ENCODE measurements at regions not wholly inside any gene's neighbourhood (a gene's known extent, or its start where the extent isn't known, plus 50 kb on each side); places are given as distances from the start of the nearest gene placed in this dataset.
"Not testable (repeated sequence)": the region's sequence is repeated elsewhere in the genome, so short reads cannot be mapped to it uniquely, and the experiment has no call there.

GRCh38 chr10:35986756-35987502, 344.8 kb upstream of the FZD8 start:
- Histone ChIP-seq H3K27me3 (no peaks in the 10 kb centered on the region), H3K4me1 (no peaks in the 10 kb centered on the region), H3K27ac (no peak overlapping the region), H3K9me3 (no peaks in the 10 kb centered on the region), H3K36me3 (ENCODE audit: low read depth, missing control alignments) (no peaks in the 10 kb centered on the region), H3K4me3 (no peak overlapping the region)
- no peak for DNase-seq
- no peak for TF ChIP-seq POLR2A (IDR thresholded peaks at IDR 0.05)
- TF ChIP-seq, protein P1, sequence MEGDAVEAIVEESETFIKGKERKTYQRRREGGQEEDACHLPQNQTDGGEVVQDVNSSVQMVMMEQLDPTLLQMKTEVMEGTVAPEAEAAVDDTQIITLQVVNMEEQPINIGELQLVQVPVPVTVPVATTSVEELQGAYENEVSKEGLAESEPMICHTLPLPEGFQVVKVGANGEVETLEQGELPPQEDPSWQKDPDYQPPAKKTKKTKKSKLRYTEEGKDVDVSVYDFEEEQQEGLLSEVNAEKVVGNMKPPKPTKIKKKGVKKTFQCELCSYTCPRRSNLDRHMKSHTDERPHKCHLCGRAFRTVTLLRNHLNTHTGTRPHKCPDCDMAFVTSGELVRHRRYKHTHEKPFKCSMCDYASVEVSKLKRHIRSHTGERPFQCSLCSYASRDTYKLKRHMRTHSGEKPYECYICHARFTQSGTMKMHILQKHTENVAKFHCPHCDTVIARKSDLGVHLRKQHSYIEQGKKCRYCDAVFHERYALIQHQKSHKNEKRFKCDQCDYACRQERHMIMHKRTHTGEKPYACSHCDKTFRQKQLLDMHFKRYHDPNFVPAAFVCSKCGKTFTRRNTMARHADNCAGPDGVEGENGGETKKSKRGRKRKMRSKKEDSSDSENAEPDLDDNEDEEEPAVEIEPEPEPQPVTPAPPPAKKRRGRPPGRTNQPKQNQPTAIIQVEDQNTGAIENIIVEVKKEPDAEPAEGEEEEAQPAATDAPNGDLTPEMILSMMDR (IDR thresholded peaks at IDR 0.05): no peak
- 65 to 72% methylated on average over 7 of the region's 7 CpGs for WGBS, 2 donors
- intact Hi-C loops (cut with DNase I; ENCODE audit: low total_unique reads): no loop called here

GRCh38 chr10:35979116-35979515, 337.0 kb upstream of the FZD8 start:
- WGBS, 2 donors: 35 to 55% methylated on average over 2 of the region's 2 CpGs
- DNase-seq: no peak
- H3K36me3 ChIP-seq (ENCODE audit: low read depth, missing control alignments): no peaks in the 10 kb centered on the region
- no peaks in the 10 kb centered on the region for H3K9me3 ChIP-seq
- H3K4me1 ChIP-seq: no peaks in the 10 kb centered on the region
- no peak overlapping the region for H3K4me3 ChIP-seq
- H3K27ac ChIP-seq: no peak overlapping the region
- TF ChIP-seq, protein P1 (IDR thresholded peaks at IDR 0.05): no peak
- no peak for TF ChIP-seq POLR2A (IDR thresholded peaks at IDR 0.05)
- intact Hi-C loops (cut with DNase I; ENCODE audit: low total_unique reads): no loop called here
- no peaks in the 10 kb centered on the region for H3K27me3 ChIP-seq

DNA sequence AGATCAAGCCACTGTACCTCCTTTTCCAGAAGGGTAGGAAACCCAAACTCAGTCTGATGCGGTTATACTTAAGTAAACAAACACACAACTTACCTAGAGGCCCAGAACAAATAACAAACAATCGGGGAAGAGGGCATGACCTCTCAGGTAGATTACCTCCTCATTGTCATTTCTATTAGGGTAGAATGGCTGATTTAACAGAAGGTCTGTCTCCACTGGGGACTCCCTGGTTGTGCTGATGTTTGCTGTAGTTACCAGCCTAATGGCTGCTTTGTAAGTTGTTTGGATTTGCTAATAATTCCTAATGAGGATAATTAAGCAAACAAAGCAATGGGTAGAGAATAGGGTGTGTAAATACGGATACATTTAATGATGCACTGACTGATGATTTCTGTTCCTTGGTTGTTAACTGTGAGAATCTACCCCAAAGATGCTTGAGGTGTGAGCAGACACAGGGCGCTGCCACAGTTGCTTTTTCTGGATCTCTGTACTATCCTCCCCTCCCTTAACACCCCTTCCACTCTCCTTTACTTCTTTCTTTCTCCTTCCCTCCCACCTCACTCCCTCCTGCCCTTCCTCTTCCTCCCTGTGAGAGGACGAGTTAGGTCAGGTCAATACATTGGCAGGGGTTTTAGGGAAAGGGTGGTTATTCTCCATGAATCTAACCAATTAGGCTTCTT, 332.0 kb upstream of the FZD8 start:
- DNase-seq; H3K27me3 ChIP-seq; intact Hi-C loops (cut with DNase I; ENCODE audit: low total_unique reads); H3K9me3 ChIP-seq; H3K36me3 ChIP-seq (ENCODE audit: low read depth, missing control alignments); H3K27ac ChIP-seq; H3K4me3 ChIP-seq; H3K4me1 ChIP-seq: not testable (repeated sequence)
- 88 to 94% methylated on average over 5 of the region's 5 CpGs for WGBS, 2 donors

DNA sequence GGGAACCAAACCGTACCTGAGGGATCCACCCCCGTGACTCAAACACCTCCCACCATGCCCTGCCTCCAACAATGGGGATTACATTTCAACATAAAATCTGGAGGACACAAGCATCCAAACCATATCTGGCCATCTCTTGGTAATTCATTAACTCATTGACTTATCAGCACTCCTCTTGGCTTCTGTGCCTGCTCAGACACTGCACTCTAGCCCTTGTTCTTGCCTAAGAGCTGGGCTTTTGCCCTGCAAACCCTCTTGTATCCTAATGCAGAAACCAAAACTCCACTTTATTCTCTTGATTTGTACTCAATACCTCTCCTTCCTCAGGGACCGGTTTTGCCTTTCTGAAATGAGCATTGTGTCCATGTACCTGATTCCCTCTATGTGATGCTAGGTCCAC, 330.2 kb upstream of the FZD8 start:
- 90 to 100% methylated on average over 3 of the region's 3 CpGs for WGBS, 2 donors
- no peaks in the 10 kb centered on the region for H3K27me3 ChIP-seq
- H3K9me3 ChIP-seq: no peaks in the 10 kb centered on the region
- no peak overlapping the region for H3K27ac ChIP-seq
- no peaks in the 10 kb centered on the region for H3K36me3 ChIP-seq (ENCODE audit: low read depth, missing control alignments)
- H3K4me3 ChIP-seq: no peak overlapping the region
- DNase-seq: no peak
- intact Hi-C loops (cut with DNase I; ENCODE audit: low total_unique reads): no loop called here
- no peaks in the 10 kb centered on the region for H3K4me1 ChIP-seq
- TF ChIP-seq, protein P1 (IDR thresholded peaks at IDR 0.05): no peak
- no peak for TF ChIP-seq POLR2A (IDR thresholded peaks at IDR 0.05)

- DNase-seq: no peak
- H3K27me3 ChIP-seq: no peaks in the 10 kb centered on the region
- WGBS, 2 donors: 83 to 86% methylated on average over 2 of the region's 2 CpGs
- no peak overlapping the region for H3K27ac ChIP-seq
- H3K4me3 ChIP-seq: no peak overlapping the region
- no peaks in the 10 kb centered on the region for H3K4me1 ChIP-seq
- H3K9me3 ChIP-seq: no peaks in the 10 kb centered on the region
- TF ChIP-seq POLR2A (IDR thresholded peaks at IDR 0.05): no peak
- no peaks in the 10 kb centered on the region for H3K36me3 ChIP-seq (ENCODE audit: low read depth, missing control alignments)
- intact Hi-C loops (cut with DNase I; ENCODE audit: low total_unique reads): no loop called here
Observed at GRCh38 chr10:35971397-35971796, 329.3 kb upstream of the FZD8 start.
